A549 (cell line): ENCODE measurements at regions not wholly inside any gene's neighbourhood (a gene's known extent, or its start where the extent isn't known, plus 50 kb on each side); places are given as distances from the start of the nearest gene placed in this dataset.

Experiments used
- ATAC-seq, 2 experiments: fragments of 200-7000 bp in 1 of 2; fragments of >200 bp in 1 of 2; cut with Nextera tagmentation in 1 of 2; cut with Tn5 transposase in 1 of 2; 3 replicates each; pipeline versions ENCODE4 v1.8.0 to v1.9.1; 2018 to 2020; ENCODE audit warnings: mild to moderate bottlenecking in 1 of 2, moderate library complexity in 1 of 2
- CTCF ChIA-PET: fragments of 300-600 bp; sonication (Branson Sonifier 250); formaldehyde crosslinking; extraction: SDS; loops from one replicate; lab custom pipeline; 2021; ENCODE audit warnings: antibody characterized with exemption, inconsistent platforms; lab: Yijun Ruan, JAX
- POLR2A ChIA-PET: fragments of 350-600 bp; formaldehyde crosslinking; extraction: SDS; loops from one replicate; lab custom pipeline; 2021; ENCODE audit warnings: antibody characterized with exemption, inconsistent platforms; lab: Yijun Ruan, JAX
- DNase-seq, 2 experiments: peaks; one replicate each; pipeline versions ENCODE4 v3.0.0 to v3.0.0-alpha.2; 2011 to 2016; ENCODE audit warnings: low read depth in 1 of 2, low spot score in 1 of 2
- FAIRE-seq: peaks from 2 replicates; lab custom pipeline; 2011; peaks lifted over from hg19 to GRCh38; lab: Jason Lieb, UNC
- H3K27ac ChIP-seq, 2 experiments: fragments of >200 bp; sonication (Bioruptor Twin); formaldehyde crosslinking; 3 replicates each; pipeline ENCODE4 v1.5.1; 2016 to 2017
- H3K4me1 ChIP-seq: fragments of >200 bp; sonication (Bioruptor Twin); formaldehyde crosslinking; 3 replicates; pipeline ENCODE4 v1.6.1; 2016
- H3K4me2 ChIP-seq: fragments of >200 bp; sonication (Bioruptor Twin); formaldehyde crosslinking; 3 replicates; pipeline ENCODE4 v1.6.1; 2016
- H3K4me3 ChIP-seq: fragments of >200 bp; sonication (Bioruptor Twin); formaldehyde crosslinking; 3 replicates; pipeline ENCODE4 v1.5.1; 2016
- H3K9me3 ChIP-seq: fragments of >200 bp; sonication (Bioruptor Twin); formaldehyde crosslinking; 3 replicates; pipeline ENCODE4 v1.6.1; 2016
- ATOH8 ChIP-seq: fragments of 250-450 bp; sonication (Bioruptor Pico); IDR thresholded peaks from 2 replicates; pipeline ENCODE4 v1.5.0; 2020; ENCODE audit warnings: low read depth, mild to moderate bottlenecking, moderate library complexity
- CBX8 ChIP-seq: fragments of 200-600 bp; sonication (generic); IDR thresholded peaks from 2 replicates; pipeline ENCODE4 v1.6.1; 2016
- CHD4 ChIP-seq: fragments of 200-600 bp; sonication (generic); IDR thresholded peaks from 2 replicates; pipeline ENCODE4 v1.6.1; 2016; ENCODE audit warnings: antibody characterized with exemption, mild to moderate bottlenecking, borderline replicate concordance
- CTCF ChIP-seq: fragments of >200 bp; sonication (Bioruptor Twin); formaldehyde crosslinking; IDR thresholded peaks from 3 replicates; pipeline ENCODE4 v1.5.1; 2016
- E2F6 ChIP-seq: IDR thresholded peaks from 2 replicates; pipeline ENCODE4 v1.6.1; 2012; ENCODE audit warnings: low read depth, borderline replicate concordance
- EHF ChIP-seq: fragments of 250-450 bp; sonication (Bioruptor Pico); IDR thresholded peaks from 2 replicates; pipeline ENCODE4 v1.5.0; 2020; ENCODE audit warnings: mild to moderate bottlenecking
- EHMT2 ChIP-seq: fragments of 200-600 bp; sonication (generic); IDR thresholded peaks from 2 replicates; pipeline ENCODE4 v1.6.1; 2016; ENCODE audit warnings: antibody characterized with exemption, low read depth, mild to moderate bottlenecking, moderate library complexity
- FOSB ChIP-seq: fragments of 250-450 bp; sonication (Bioruptor Pico); IDR thresholded peaks from 2 replicates; pipeline ENCODE4 v1.5.0; 2020; ENCODE audit warnings: mild to moderate bottlenecking, moderate library complexity
- FOSL2 ChIP-seq, 2 experiments: fragments of 450-650 bp in 1 of 2; fragments of >200 bp in 1 of 2; sonication (Bioruptor Twin) in 1 of 2; formaldehyde crosslinking; IDR thresholded peaks; 2 replicates each; pipeline versions ENCODE4 v1.5.0 to v1.6.1; 2016 to 2020; ENCODE audit warnings: mild to moderate bottlenecking in 1 of 2, moderate library complexity in 1 of 2
- FOXS1 ChIP-seq: fragments of 250-450 bp; sonication (Bioruptor Pico); IDR thresholded peaks from 2 replicates; pipeline ENCODE4 v1.5.0; 2020; ENCODE audit warnings: mild to moderate bottlenecking, moderate library complexity
- HDAC2 ChIP-seq: fragments of 200-600 bp; sonication (generic); IDR thresholded peaks from 2 replicates; pipeline ENCODE4 v1.6.1; 2016
- HES2 ChIP-seq: fragments of >200 bp; sonication (Bioruptor Twin); formaldehyde crosslinking; IDR thresholded peaks from 2 replicates; pipeline ENCODE4 v1.6.1; 2016
- HMGXB4 ChIP-seq: fragments of 250-450 bp; sonication (Bioruptor Pico); IDR thresholded peaks from 2 replicates; pipeline ENCODE4 v1.5.0; 2021; ENCODE audit warnings: mild to moderate bottlenecking, moderate library complexity, borderline replicate concordance
- HOXB13 ChIP-seq: fragments of 250-450 bp; sonication (Bioruptor Pico); IDR thresholded peaks from 2 replicates; pipeline ENCODE4 v1.5.0; 2020; ENCODE audit warnings: low read depth, mild to moderate bottlenecking, moderate library complexity
- KDM1A ChIP-seq: fragments of 200-600 bp; sonication (generic); IDR thresholded peaks from 2 replicates; pipeline ENCODE4 v1.6.1; 2016; ENCODE audit warnings: low read depth, mild to moderate bottlenecking
- KDM5A ChIP-seq: fragments of 200-600 bp; sonication (generic); IDR thresholded peaks from 2 replicates; pipeline ENCODE4 v1.6.1; 2016; ENCODE audit warnings: antibody characterized with exemption, mild to moderate bottlenecking
- MAX ChIP-seq: IDR thresholded peaks from 2 replicates; pipeline ENCODE4 v1.6.1; 2012
- MYC ChIP-seq: IDR thresholded peaks from 2 replicates; pipeline ENCODE4 v1.6.1; 2012; ENCODE audit warnings: mild to moderate bottlenecking, inconsistent platforms, low read length, improper control_type of control experiment, borderline replicate concordance
- NFE2L2 ChIP-seq: fragments of 150-350 bp; conservative IDR thresholded peaks from 2 replicates; pipeline ENCODE4 v1.6.1; 2014; ENCODE audit warnings: low read length
- NR3C1 ChIP-seq: fragments of >200 bp; sonication (Bioruptor Twin); formaldehyde crosslinking; IDR thresholded peaks from 3 replicates; pipeline ENCODE4 v1.6.1; 2017
- PBX3 ChIP-seq: IDR thresholded peaks from 2 replicates; pipeline ENCODE4 v1.6.1; 2012
- POLR2A ChIP-seq: IDR thresholded peaks from 2 replicates; pipeline ENCODE4 v1.6.1; 2012; ENCODE audit warnings: mild to moderate bottlenecking, low read length
- POLR2AphosphoS2 ChIP-seq: conservative IDR thresholded peaks from 2 replicates; pipeline ENCODE4 v1.6.1; 2012; ENCODE audit warnings: low read length, improper control_type of control experiment, inconsistent platforms
- RARB ChIP-seq: fragments of 250-450 bp; sonication (Bioruptor Pico); IDR thresholded peaks from 2 replicates; pipeline ENCODE4 v1.8.0; 2021; ENCODE audit warnings: mild to moderate bottlenecking, moderate library complexity
- RCOR1 ChIP-seq: fragments of 150-350 bp; IDR thresholded peaks from 2 replicates; pipeline ENCODE4 v1.6.1; 2014; ENCODE audit warnings: antibody characterized with exemption, low read length, low read depth
- RNF2 ChIP-seq: fragments of 200-600 bp; sonication (generic); IDR thresholded peaks from 2 replicates; pipeline ENCODE4 v1.6.1; 2016; ENCODE audit warnings: low read depth, mild to moderate bottlenecking, antibody characterized with exemption, moderate library complexity, borderline replicate concordance
- SMC3 ChIP-seq: fragments of >200 bp; sonication (Bioruptor Twin); formaldehyde crosslinking; IDR thresholded peaks from 3 replicates; pipeline ENCODE4 v1.6.1; 2018; ENCODE audit warnings: inconsistent platforms
- SREBF2 ChIP-seq: fragments of 450-650 bp; IDR thresholded peaks from 2 replicates; pipeline ENCODE4 v1.6.1; 2014; ENCODE audit warnings: mild to moderate bottlenecking, moderate library complexity
- ZNF302 ChIP-seq: fragments of 250-450 bp; sonication (Bioruptor Pico); IDR thresholded peaks from 2 replicates; pipeline ENCODE4 v1.9.0; 2021; ENCODE audit warnings: inconsistent platforms, mild to moderate bottlenecking, moderate library complexity
- ZSCAN20 ChIP-seq: fragments of 250-450 bp; sonication (Bioruptor Pico); IDR thresholded peaks from 2 replicates; pipeline ENCODE4 v1.8.0; 2022; ENCODE audit warnings: mild to moderate bottlenecking, moderate library complexity
- WGBS: methylation state at CpG from one replicate; pipeline ENCODE4 v1.1.6; 2017; ENCODE audit errors: missing lambda C conversion rate; 5-methylcytosine and 5-hydroxymethylcytosine counted together

- no peak for DNase-seq
- no peak overlapping the region for H3K4me2 ChIP-seq
- H3K4me1 ChIP-seq, result no peaks in the 10 kb centered on the region
- no peak for FAIRE-seq
- WGBS, result 0% methylated on average over 1 of the region's 1 CpG
- no peak for TF ChIP-seq PBX3
- no peak for TF ChIP-seq NFE2L2
- no peak for TF ChIP-seq FOXS1 (CRISPR knock-in tag)
- no peak for TF ChIP-seq CHD4
- no peak for TF ChIP-seq CTCF
- TF ChIP-seq FOSL2 (IDR thresholded peaks at IDR 0.05), result no peak
- TF ChIP-seq FOSL2 (CRISPR knock-in tag; IDR thresholded peaks at IDR 0.05), result no peak
- no peak for TF ChIP-seq RNF2
- no peak for TF ChIP-seq HDAC2
- TF ChIP-seq MAX, result no peak
- TF ChIP-seq SREBF2, result no peak
- TF ChIP-seq HOXB13 (CRISPR knock-in tag), result no peak
- TF ChIP-seq ZNF302, result no peak
- TF ChIP-seq SMC3, result no peak
- TF ChIP-seq E2F6, result no peak
- no peak for TF ChIP-seq ZSCAN20 (CRISPR knock-in tag)
- no peak for TF ChIP-seq RARB
- TF ChIP-seq CBX8, result no peak
- TF ChIP-seq, all 56 proteins: peak for 0
- POLR2A ChIA-PET, result no interaction called here
- H3K9me3 ChIP-seq, result no peaks in the 10 kb centered on the region
- no peak overlapping the region for H3K4me3 ChIP-seq
- no peak overlapping the region for H3K27ac ChIP-seq
- CTCF ChIA-PET, result no interaction called here
- no peak for ATAC-seq
These were observed 1230.0 kb downstream of the AMY1C start for GRCh38 chr1:104979651-104980050.

GRCh38 chr1:104987210-104987609 is 1237.5 kb downstream of the AMY1C start:
- no peak for FAIRE-seq
- 21% methylated on average over 1 of the region's 1 CpG for WGBS
- ChIA-PET POLR2A (no interaction called here), CTCF (no interaction called here)
- TF ChIP-seq HES2, result no peak
- TF ChIP-seq KDM5A, result no peak
- TF ChIP-seq PBX3, result no peak
- no peak for TF ChIP-seq KDM1A
- TF ChIP-seq E2F6, result no peak
- no peak for TF ChIP-seq NR3C1
- TF ChIP-seq CHD4, result no peak
- TF ChIP-seq EHF (CRISPR knock-in tag), result no peak
- TF ChIP-seq EHMT2, result no peak
- TF ChIP-seq FOSB (CRISPR knock-in tag), result no peak
- no peak for TF ChIP-seq CBX8
- no peak for TF ChIP-seq POLR2A
- TF ChIP-seq ZNF302, result no peak
- TF ChIP-seq ATOH8 (CRISPR knock-in tag), result no peak
- TF ChIP-seq RCOR1, result no peak
- no peak for TF ChIP-seq MYC
- no peak for TF ChIP-seq POLR2AphosphoS2
- TF ChIP-seq HMGXB4, result no peak
- H3K4me3 ChIP-seq, result no peak overlapping the region
- H3K27ac ChIP-seq, result no peak overlapping the region
- DNase-seq, result no peak
- no peaks in the 10 kb centered on the region for H3K9me3 ChIP-seq
- no peak overlapping the region for H3K4me2 ChIP-seq
- H3K4me1 ChIP-seq, result no peaks in the 10 kb centered on the region
- ATAC-seq, result no peak
